D721Med (cell line): ENCODE measurements at regions not wholly inside any gene's neighbourhood (a gene's known extent, or its start where the extent isn't known, plus 50 kb on each side); places are given as distances from the start of the nearest gene placed in this dataset.
"Not testable (repeated sequence)": the region's sequence is repeated elsewhere in the genome, so short reads cannot be mapped to it uniquely, and the experiment has no call there.

ENCODE experiments used
- DNase-seq: peaks from one replicate; pipeline ENCODE4 v3.0.0; 2011; ENCODE audit warnings: low spot score; ENCODE audit not compliant: insufficient read length
- FAIRE-seq: peaks from 2 replicates; lab custom pipeline; 2011; peaks lifted over from hg19 to GRCh38; lab: Jason Lieb, UNC
- CTCF ChIP-seq: IDR thresholded peaks from 2 replicates; pipeline ENCODE4 v1.5.1; 2012; ENCODE audit warnings: mild to moderate bottlenecking, control low read depth; ENCODE audit not compliant: insufficient read depth; ENCODE audit errors: missing control alignments

DNA sequence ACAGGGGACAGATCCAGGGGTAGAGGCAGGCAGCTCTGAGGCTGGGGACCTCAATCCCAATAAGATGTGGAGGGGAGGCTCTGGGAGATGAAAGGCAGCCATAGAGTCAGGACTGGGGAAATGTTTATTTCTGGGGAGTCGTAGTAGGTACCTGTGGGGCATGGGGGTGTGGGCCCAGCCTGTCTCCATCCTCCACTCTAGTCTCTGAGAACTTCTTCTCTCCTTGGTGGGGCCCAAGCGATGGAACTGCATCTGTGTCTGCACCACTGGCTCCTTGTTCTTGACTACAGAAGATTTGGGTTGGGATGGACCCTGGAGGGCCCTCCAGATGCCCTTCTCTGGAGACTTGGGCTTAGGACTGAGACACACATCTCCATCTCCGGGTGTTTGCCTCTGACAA, 953.9 kb upstream of the ZNF722 start:
- no peak for TF ChIP-seq CTCF
- no peak for DNase-seq
- FAIRE-seq = no peak

DNA sequence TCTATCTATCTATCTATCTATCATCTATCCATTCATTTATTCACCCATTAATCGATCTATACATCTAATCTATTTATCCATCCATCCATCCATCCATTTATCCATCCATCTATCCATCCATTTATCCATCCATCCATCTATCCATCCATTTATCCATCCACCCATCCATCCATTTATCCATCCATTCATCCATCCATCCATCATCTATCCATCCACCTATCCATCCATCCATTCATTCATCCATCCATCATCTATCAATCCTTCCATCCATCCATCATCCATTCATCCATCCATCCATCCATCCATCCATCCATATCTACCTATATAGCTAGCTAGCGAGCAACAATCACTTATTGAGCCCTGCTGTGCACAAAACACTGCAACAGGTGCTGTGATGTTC, 953.1 kb upstream of the ZNF722 start:
- TF ChIP-seq CTCF = no peak
- DNase-seq (no peak), FAIRE-seq (no peak)

DNA sequence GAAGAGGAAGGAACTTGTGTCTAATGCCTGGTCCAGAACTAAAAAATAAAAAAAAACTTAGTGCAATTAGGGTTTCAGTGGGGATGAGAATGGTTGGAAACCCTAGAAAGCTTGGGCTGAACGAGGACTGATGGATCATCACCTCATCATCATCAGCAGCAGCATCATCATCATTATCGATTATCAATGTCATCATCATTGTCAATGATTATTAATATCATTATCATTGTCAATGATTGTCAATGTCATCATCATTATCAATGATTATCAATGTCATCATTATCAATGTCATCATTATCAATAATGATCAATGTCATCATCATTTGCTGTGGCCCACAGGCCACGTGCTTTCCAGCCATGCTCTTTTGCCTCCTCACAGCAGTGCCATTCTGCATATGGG, 952.0 kb upstream of the ZNF722 start:
- DNase-seq = no peak
- FAIRE-seq = no peak

GRCh38 chr7:63047061-63047460, 951.6 kb upstream of the ZNF722 start:
- no peak for DNase-seq
- no peak for TF ChIP-seq CTCF
- no peak for FAIRE-seq

More for the DNA sequence above, 952.0 kb upstream of the ZNF722 start:
- no peak for TF ChIP-seq CTCF

- DNase-seq (no peak), FAIRE-seq (no peak)
- TF ChIP-seq CTCF = no peak
These were observed 951.1 kb upstream of the ZNF722 start for GRCh38 chr7:63047546-63047945.

DNA sequence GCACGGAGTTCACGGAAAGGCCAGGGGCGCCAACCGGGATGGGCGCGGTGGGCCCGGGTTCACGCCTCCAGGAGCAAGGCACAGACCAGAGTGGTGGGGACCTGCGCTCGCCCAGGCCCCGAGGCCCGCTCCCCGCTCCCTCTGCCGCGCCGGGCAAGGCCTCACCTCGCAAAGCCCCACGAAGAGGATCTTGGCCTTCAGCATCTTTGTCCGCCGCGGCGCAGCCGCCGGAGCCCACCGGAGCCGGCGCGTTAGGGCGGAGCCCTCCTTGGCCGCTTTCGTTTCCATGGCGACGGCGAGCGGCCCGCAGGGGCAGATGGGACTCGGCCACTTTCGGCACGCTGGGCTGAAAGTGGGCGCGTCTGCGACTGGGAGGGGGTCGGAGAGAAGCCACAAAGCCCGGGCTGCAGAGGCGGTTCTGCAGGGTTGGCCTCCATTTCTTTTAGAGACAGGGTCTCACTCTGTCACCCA, 944.4 kb upstream of the ZNF722 start:
- no peak for FAIRE-seq
- TF ChIP-seq CTCF = no peak
- no peak for DNase-seq

- TF ChIP-seq CTCF = no peak
- DNase-seq = no peak
- no peak for FAIRE-seq
These were observed 941.4 kb upstream of the ZNF722 start for GRCh38 chr7:63057265-63057664.

DNA sequence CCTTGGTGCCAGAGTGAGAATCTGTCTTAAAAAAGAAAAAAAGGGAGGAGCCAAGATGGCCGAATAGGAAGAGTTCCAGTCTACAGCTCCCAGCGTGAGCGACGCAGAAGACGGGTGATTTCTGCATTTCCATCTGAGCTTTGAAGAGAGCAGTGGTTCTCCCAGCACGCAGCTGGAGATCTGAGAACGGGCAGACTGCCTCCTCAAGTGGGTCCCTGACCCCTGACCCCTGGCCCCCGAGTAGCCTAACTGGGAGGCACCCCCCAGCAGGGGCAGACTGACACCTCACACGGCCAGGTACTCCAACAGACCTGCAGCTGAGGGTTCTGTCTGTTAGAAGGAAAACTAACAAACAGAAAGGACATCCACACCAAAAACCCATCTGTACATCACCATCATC, 937.9 kb upstream of the ZNF722 start:
- FAIRE-seq, DNase-seq: not testable (repeated sequence)
